ENCODE measurements at regions not wholly inside any gene's neighbourhood (a gene's known extent, or its start where the extent isn't known, plus 50 kb on each side); places are given as distances from the start of the nearest gene placed in this dataset.

DNA sequence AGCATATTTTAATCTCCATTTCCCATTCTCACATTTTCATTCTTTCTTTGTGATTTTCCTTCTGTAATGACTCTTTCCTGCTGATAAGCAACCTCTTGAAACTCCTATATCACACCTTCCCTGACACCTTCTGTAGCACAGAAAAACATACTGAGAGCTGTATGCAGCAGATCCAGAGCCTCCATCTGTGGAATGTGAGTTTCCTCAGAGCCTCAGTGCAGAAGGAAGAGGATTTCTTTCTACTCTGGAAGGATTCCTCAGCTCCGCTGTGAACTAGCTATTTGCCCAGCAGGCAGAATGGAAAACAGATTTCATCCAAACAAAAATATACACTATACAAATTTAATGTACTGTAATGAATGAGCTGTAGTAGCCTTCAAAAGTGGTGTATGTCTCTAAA, 841.3 kb upstream of the ZWINT start:
- no peaks in the 10 kb centered on the region for H3K27me3 ChIP-seq (ENCODE audit: control insufficient read depth, insufficient read depth, low read length)
- H3K9ac ChIP-seq (ENCODE audit: low read length in 3 of 3) = no peak overlapping the region
- intact Hi-C loops (cut with DNase I) = no loop called here
- no peaks in the 10 kb centered on the region for H3K9me3 ChIP-seq (ENCODE audit: control insufficient read depth in 2 of 3, insufficient read depth in 1 of 3, low read length in 3 of 3)
- TF ChIP-seq, protein P1, sequence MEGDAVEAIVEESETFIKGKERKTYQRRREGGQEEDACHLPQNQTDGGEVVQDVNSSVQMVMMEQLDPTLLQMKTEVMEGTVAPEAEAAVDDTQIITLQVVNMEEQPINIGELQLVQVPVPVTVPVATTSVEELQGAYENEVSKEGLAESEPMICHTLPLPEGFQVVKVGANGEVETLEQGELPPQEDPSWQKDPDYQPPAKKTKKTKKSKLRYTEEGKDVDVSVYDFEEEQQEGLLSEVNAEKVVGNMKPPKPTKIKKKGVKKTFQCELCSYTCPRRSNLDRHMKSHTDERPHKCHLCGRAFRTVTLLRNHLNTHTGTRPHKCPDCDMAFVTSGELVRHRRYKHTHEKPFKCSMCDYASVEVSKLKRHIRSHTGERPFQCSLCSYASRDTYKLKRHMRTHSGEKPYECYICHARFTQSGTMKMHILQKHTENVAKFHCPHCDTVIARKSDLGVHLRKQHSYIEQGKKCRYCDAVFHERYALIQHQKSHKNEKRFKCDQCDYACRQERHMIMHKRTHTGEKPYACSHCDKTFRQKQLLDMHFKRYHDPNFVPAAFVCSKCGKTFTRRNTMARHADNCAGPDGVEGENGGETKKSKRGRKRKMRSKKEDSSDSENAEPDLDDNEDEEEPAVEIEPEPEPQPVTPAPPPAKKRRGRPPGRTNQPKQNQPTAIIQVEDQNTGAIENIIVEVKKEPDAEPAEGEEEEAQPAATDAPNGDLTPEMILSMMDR (IDR thresholded peaks at IDR 0.05; ENCODE audit: borderline replicate concordance, extremely low read depth, insufficient read depth) = no peak
- H3K4me3 ChIP-seq (ENCODE audit: low read length in 3 of 3) = no peak overlapping the region
- DNase-seq = no peak
- no peak for FAIRE-seq
- H3K36me3 ChIP-seq (ENCODE audit: control insufficient read depth in 2 of 3, insufficient read depth in 3 of 3, low read length in 3 of 3) = no peaks in the 10 kb centered on the region
- no peak overlapping the region for H3K27ac ChIP-seq (ENCODE audit: low read depth in 2 of 2, low read length in 2 of 2)
- no peaks in the 10 kb centered on the region for H3K4me1 ChIP-seq (ENCODE audit: control insufficient read depth in 2 of 3, insufficient read depth in 2 of 3, low read depth in 1 of 3, low read length in 3 of 3)

DNA sequence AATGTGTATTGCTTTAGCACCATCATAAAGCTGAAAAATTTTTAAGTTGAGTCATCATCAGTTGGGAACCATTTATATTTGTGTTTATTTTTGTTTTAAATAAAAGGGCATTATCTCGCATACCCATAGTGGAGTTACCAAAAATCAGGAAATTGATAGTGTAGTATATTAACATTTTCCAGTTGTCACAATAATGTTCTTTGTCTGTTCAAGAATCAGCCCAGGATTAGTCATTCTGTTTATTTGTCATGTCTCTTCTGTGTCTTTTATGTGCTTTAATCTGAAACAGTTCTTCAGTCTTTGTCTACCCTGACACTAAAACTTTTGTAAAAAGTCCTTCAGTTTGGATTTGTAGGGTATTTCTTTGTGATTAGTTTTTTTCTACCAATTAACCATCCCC, 827.8 kb upstream of the ZWINT start:
- no peaks in the 10 kb centered on the region for H3K4me1 ChIP-seq (ENCODE audit: control insufficient read depth in 2 of 3, insufficient read depth in 2 of 3, low read depth in 1 of 3, low read length in 3 of 3)
- no peak for DNase-seq
- intact Hi-C loops (cut with DNase I) = no loop called here
- H3K36me3 ChIP-seq (ENCODE audit: control insufficient read depth in 2 of 3, insufficient read depth in 3 of 3, low read length in 3 of 3) = no peaks in the 10 kb centered on the region
- no peaks in the 10 kb centered on the region for H3K27me3 ChIP-seq (ENCODE audit: control insufficient read depth, insufficient read depth, low read length)
- TF ChIP-seq, protein P1 (IDR thresholded peaks at IDR 0.05; ENCODE audit: borderline replicate concordance, extremely low read depth, insufficient read depth) = no peak
- H3K9ac ChIP-seq (ENCODE audit: low read length in 3 of 3) = no peak overlapping the region
- no peaks in the 10 kb centered on the region for H3K9me3 ChIP-seq (ENCODE audit: control insufficient read depth in 2 of 3, insufficient read depth in 1 of 3, low read length in 3 of 3)
- no peak overlapping the region for H3K4me3 ChIP-seq (ENCODE audit: low read length in 3 of 3)
- no peak for FAIRE-seq
- H3K27ac ChIP-seq (ENCODE audit: low read depth in 2 of 2, low read length in 2 of 2) = no peak overlapping the region

DNA sequence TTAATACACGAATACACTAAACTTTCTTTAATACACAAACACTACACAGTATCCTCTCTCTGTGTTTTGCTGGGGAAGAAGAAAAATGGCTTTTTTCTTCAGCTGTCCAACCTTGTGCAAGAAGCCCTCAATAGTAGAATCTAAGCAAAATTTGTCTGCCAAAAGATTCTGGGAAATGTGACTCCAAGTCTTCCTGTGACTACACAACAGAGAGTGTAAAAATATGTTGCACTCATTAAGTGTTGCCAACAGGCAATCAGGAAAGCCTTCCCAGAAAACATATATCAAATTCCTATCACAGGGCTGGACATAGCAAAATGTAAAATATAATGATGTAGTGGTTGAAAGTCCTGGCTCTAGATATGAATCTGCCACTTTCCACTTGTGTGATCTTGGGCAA, 825.1 kb upstream of the ZWINT start:
- FAIRE-seq (no peak), DNase-seq (peak in 2 of 5 donors; percentile 20 to 53)
- no peak overlapping the region for H3K4me3 ChIP-seq (ENCODE audit: low read length in 3 of 3)
- no peak overlapping the region for H3K27ac ChIP-seq (ENCODE audit: low read depth in 2 of 2, low read length in 2 of 2)
- no peaks in the 10 kb centered on the region for H3K9me3 ChIP-seq (ENCODE audit: control insufficient read depth in 2 of 3, insufficient read depth in 1 of 3, low read length in 3 of 3)
- H3K4me1 ChIP-seq (ENCODE audit: control insufficient read depth in 2 of 3, insufficient read depth in 2 of 3, low read depth in 1 of 3, low read length in 3 of 3) = no peaks in the 10 kb centered on the region
- H3K27me3 ChIP-seq (ENCODE audit: control insufficient read depth, insufficient read depth, low read length) = no peaks in the 10 kb centered on the region
- no peaks in the 10 kb centered on the region for H3K36me3 ChIP-seq (ENCODE audit: control insufficient read depth in 2 of 3, insufficient read depth in 3 of 3, low read length in 3 of 3)
- no peak overlapping the region for H3K9ac ChIP-seq (ENCODE audit: low read length in 3 of 3)
- TF ChIP-seq, protein P1 (IDR thresholded peaks at IDR 0.05; ENCODE audit: borderline replicate concordance, extremely low read depth, insufficient read depth) = no peak
- intact Hi-C loops (cut with DNase I) = no loop called here

DNA sequence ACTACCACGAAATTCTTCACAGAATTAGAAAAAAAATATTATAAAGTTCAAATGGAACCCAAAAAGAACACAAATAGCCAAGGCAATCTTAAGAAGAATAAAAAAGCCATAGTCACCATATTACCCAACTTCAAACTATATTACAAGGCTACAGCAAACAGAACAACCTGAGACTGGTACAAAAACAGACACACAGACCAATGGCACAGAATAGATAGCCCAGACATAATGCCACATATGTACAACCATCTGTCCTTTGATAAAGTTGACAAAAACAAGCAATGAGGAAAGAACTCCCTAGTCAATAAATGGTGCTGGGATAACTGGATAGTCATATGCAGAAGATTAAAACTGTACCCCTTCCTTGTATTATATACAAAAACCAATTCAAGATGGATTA, 808.5 kb upstream of the ZWINT start:
- Histone ChIP-seq H3K9ac (ENCODE audit: low read length in 3 of 3) (no peak overlapping the region), H3K27ac (ENCODE audit: low read depth in 2 of 2, low read length in 2 of 2) (no peak overlapping the region), H3K36me3 (ENCODE audit: control insufficient read depth in 2 of 3, insufficient read depth in 3 of 3, low read length in 3 of 3) (no peaks in the 10 kb centered on the region), H3K4me3 (ENCODE audit: low read length in 3 of 3) (no peak overlapping the region), H3K4me1 (ENCODE audit: control insufficient read depth in 2 of 3, insufficient read depth in 2 of 3, low read depth in 1 of 3, low read length in 3 of 3) (no peaks in the 10 kb centered on the region), H3K27me3 (ENCODE audit: control insufficient read depth, insufficient read depth, low read length) (no peaks in the 10 kb centered on the region), H3K9me3 (ENCODE audit: control insufficient read depth in 2 of 3, insufficient read depth in 1 of 3, low read length in 3 of 3) (no peaks in the 10 kb centered on the region)
- no peak for DNase-seq
- FAIRE-seq = no peak
- intact Hi-C loops (cut with DNase I) = no loop called here
- TF ChIP-seq, protein P1 (IDR thresholded peaks at IDR 0.05; ENCODE audit: borderline replicate concordance, extremely low read depth, insufficient read depth) = no peak

Measured in kidney (tissue), 13 donors.